ENCODE measurements at regions not wholly inside any gene's neighbourhood (a gene's known extent, or its start where the extent isn't known, plus 50 kb on each side); places are given as distances from the start of the nearest gene placed in this dataset.

GRCh38 chr5:72566746-72567145 lies 59.5 kb upstream of the ZNF366 start:
- TF ChIP-seq CTCF (conservative IDR thresholded peaks at IDR 0.05; ENCODE audit: low read depth in 2 of 2) (no peak), NANOG (IDR thresholded peaks at IDR 0.05; ENCODE audit: borderline replicate concordance) (no peak), REST (IDR thresholded peaks at IDR 0.05; ENCODE audit: unreplicated experiment) (no peak), EZH2 (IDR thresholded peaks at IDR 0.05; ENCODE audit: low read depth, unreplicated experiment) (no peak), EZH2phosphoT487 (IDR thresholded peaks at IDR 0.05; ENCODE audit: unreplicated experiment) (no peak), JUNB (IDR thresholded peaks at IDR 0.05; ENCODE audit: unreplicated experiment) (no peak)
